Lung (tissue), 11 donors: ENCODE measurements at regions not wholly inside any gene's neighbourhood (a gene's known extent, or its start where the extent isn't known, plus 50 kb on each side); places are given as distances from the start of the nearest gene placed in this dataset.
A peak's percentile ranks its signal among the peaks of the same experiment; 100 is the strongest.

Source experiments
- ATAC-seq: fragments of 200-7000 bp; cut with Tn5 transposase; one replicate; pipeline ENCODE4 v1.9.1; 2020; ENCODE audit warnings: moderate number of reproducible peaks; ENCODE audit not compliant: insufficient read depth, low FRiP score
- DNase-seq, 3 donors: peaks; one replicate each; pipeline ENCODE4 v3.0.0-alpha.2; 2013 to 2017
- H3K27ac ChIP-seq, 2 donors: one replicate each; pipeline ENCODE4 v1.5.1; 2013; ENCODE audit warnings: mild to moderate bottlenecking in 2 of 2, moderate library complexity in 2 of 2, control low read depth in 1 of 2, inconsistent platforms in 1 of 2, low read depth in 1 of 2, low read length in 1 of 2
- H3K27me3 ChIP-seq, 3 donors: one replicate each; pipeline ENCODE4 v1.5.1; 2013; ENCODE audit warnings: low read length in 2 of 3; ENCODE audit not compliant: control insufficient read depth in 3 of 3, insufficient read depth in 3 of 3
- H3K36me3 ChIP-seq, 4 donors: one replicate each; pipeline ENCODE4 v1.5.1; 2013; ENCODE audit warnings: low read length in 4 of 4, mild to moderate bottlenecking in 1 of 4, moderate library complexity in 1 of 4; ENCODE audit not compliant: control insufficient read depth in 4 of 4, insufficient read depth in 4 of 4
- H3K4me1 ChIP-seq, 5 donors: one replicate each; pipeline ENCODE4 v1.5.1; 2013; ENCODE audit warnings: low read length in 5 of 5, mild to moderate bottlenecking in 2 of 5, moderate library complexity in 1 of 5; ENCODE audit not compliant: control insufficient read depth in 5 of 5, insufficient read depth in 5 of 5
- H3K4me3 ChIP-seq: one replicate; pipeline ENCODE4 v1.5.1; 2013; ENCODE audit warnings: mild to moderate bottlenecking, control low read depth, moderate library complexity
- H3K9ac ChIP-seq, 2 donors: one replicate each; pipeline ENCODE4 v1.5.1; 2013; ENCODE audit warnings: low read length in 2 of 2, control low read depth in 1 of 2; ENCODE audit not compliant: insufficient read depth in 1 of 2
- H3K9me3 ChIP-seq, 4 donors: one replicate each; pipeline ENCODE4 v1.5.1; 2013; ENCODE audit warnings: low read length in 3 of 4, mild to moderate bottlenecking in 1 of 4, moderate library complexity in 1 of 4; ENCODE audit not compliant: control insufficient read depth in 4 of 4, insufficient read depth in 3 of 4
- WGBS, 2 donors: extraction: QIAGEN DNeasy Blood & Tissue Kit; methylation state at CpG; one replicate each; pipeline ENCODE4 v1.1.7; 2013; 5-methylcytosine and 5-hydroxymethylcytosine counted together
- TF ChIP-seq, protein P1 (sequence below): IDR thresholded peaks from 2 replicates; pipeline ENCODE4 v1.5.1; 2012; ENCODE audit warnings: mild to moderate bottlenecking; ENCODE audit errors: control extremely low read depth, extremely low read depth
- donor health status: control.
- donor health status: control.
- donor health status: Bipolar disorder and iron deficiency.
- donor health status: healthy.
- donor health status: DM: yes; HTN: yes; CAD: no.

GRCh38 chr1:243974451-243975292 lies 76.4 kb upstream of the ZBTB18 start:
- TF ChIP-seq, protein P1, sequence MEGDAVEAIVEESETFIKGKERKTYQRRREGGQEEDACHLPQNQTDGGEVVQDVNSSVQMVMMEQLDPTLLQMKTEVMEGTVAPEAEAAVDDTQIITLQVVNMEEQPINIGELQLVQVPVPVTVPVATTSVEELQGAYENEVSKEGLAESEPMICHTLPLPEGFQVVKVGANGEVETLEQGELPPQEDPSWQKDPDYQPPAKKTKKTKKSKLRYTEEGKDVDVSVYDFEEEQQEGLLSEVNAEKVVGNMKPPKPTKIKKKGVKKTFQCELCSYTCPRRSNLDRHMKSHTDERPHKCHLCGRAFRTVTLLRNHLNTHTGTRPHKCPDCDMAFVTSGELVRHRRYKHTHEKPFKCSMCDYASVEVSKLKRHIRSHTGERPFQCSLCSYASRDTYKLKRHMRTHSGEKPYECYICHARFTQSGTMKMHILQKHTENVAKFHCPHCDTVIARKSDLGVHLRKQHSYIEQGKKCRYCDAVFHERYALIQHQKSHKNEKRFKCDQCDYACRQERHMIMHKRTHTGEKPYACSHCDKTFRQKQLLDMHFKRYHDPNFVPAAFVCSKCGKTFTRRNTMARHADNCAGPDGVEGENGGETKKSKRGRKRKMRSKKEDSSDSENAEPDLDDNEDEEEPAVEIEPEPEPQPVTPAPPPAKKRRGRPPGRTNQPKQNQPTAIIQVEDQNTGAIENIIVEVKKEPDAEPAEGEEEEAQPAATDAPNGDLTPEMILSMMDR, result no peak
- Histone ChIP-seq H3K4me3 (no peak overlapping the region), H3K9ac (no peak overlapping the region), H3K27ac (no peak overlapping the region), H3K9me3 (no peaks in the 10 kb centered on the region), H3K27me3 (no peaks in the 10 kb centered on the region), H3K36me3 (no peaks in the 10 kb centered on the region), H3K4me1 (no peaks in the 10 kb centered on the region)
- peak in 2 of 3 donors; percentile 13 to 63 for DNase-seq
- WGBS, 2 donors, result 71 to 80% methylated on average over 10 of the region's 10 CpGs
- no peak for ATAC-seq

DNA sequence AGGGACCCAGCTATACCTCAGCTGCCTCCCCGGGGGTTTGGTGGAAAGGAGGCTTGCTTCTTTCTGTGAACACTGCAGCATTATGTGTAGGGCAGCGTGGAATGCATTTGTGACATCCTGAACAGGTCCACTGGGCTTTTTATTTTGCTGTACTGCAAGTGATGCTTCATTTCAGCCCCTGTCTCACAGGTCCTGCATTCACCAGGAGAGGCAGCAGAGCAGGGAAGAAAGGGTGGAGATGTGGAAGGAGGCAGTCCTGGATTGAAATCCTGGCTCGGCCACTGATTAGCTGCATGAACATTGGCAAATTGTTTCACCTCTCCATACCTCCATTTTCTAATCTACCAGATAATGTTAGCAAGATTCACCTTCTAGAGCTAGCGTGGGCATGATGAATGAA lies 77.9 kb upstream of the ZBTB18 start:
- no peak overlapping the region for H3K4me3 ChIP-seq
- WGBS, 2 donors, result 79 to 88% methylated on average over 4 of the region's 4 CpGs
- TF ChIP-seq, protein P1, result no peak
- H3K9me3 ChIP-seq, result no peaks in the 10 kb centered on the region
- ATAC-seq (no peak), DNase-seq (no peak)
- H3K36me3 ChIP-seq, result no peaks in the 10 kb centered on the region
- no peaks in the 10 kb centered on the region for H3K4me1 ChIP-seq
- H3K27me3 ChIP-seq, result no peaks in the 10 kb centered on the region
- no peak overlapping the region for H3K9ac ChIP-seq
- no peak overlapping the region for H3K27ac ChIP-seq

DNA sequence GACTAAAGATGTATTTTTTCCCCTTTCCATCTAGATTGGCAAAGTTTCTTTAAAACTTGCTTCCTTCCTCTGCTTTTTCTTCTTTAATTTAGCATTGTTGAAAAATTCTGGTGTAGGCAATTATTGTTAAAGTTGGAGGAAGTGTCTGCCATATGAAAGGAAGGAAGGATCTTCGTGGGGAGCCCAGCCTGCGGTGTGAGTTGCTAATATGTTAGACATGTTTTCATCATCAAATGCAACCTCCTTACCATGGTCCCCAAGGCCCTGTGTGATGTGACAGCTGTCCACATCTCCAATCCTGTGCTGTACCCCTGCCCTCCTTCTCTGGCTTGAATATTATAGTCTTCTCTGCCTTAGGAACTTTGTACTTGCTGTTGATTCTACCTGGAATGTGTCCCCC lies 81.0 kb upstream of the ZBTB18 start:
- no peak for DNase-seq
- peaks cover 0 to 3% (median 0%) of the 10 kb centered on the region in 5 donors for H3K4me1 ChIP-seq
- H3K4me3 ChIP-seq, result no peak overlapping the region
- no peak overlapping the region for H3K9ac ChIP-seq
- 6 to 41% methylated on average over 2 of the region's 2 CpGs for WGBS, 2 donors
- H3K36me3 ChIP-seq, result no peaks in the 10 kb centered on the region
- no peaks in the 10 kb centered on the region for H3K9me3 ChIP-seq
- ATAC-seq, result no peak
- H3K27me3 ChIP-seq, result no peaks in the 10 kb centered on the region
- H3K27ac ChIP-seq, result no peak overlapping the region
- TF ChIP-seq, protein P1, result no peak
